B cell (primary cell): ENCODE measurements at regions not wholly inside any gene's neighbourhood (a gene's known extent, or its start where the extent isn't known, plus 50 kb on each side); places are given as distances from the start of the nearest gene placed in this dataset.

ENCODE experiments used
- ATAC-seq: fragments of 200-7000 bp; cut with Tn5 transposase; one replicate; pipeline ENCODE4 v1.10.0; 2021; ENCODE audit warnings: low read depth, mild to moderate bottlenecking, moderate number of reproducible peaks, moderate library complexity
- CTCF ChIA-PET: fragments of 350-600 bp; sonication (Branson Sonifier 250); formaldehyde crosslinking; loops from one replicate; lab custom pipeline; 2021; ENCODE audit warnings: antibody characterized with exemption, inconsistent platforms; lab: Charles Lee
- POLR2A ChIA-PET: fragments of 350-600 bp; sonication (Branson Sonifier 250); formaldehyde crosslinking; loops from one replicate; lab custom pipeline; 2021; ENCODE audit warnings: antibody characterized with exemption; lab: Charles Lee
- DNase-seq: peaks from one replicate; pipeline ENCODE4 v3.0.0; 2013
- H2AFZ ChIP-seq: 2 replicates; pipeline ENCODE4 v1.6.1; 2012; ENCODE audit warnings: mild to moderate bottlenecking, low read depth, low read length; ENCODE audit not compliant: insufficient read depth, poor library complexity, severe bottlenecking
- H3K27ac ChIP-seq, 2 donors: 1 replicate in 1 of 2; 2 replicates in 1 of 2; pipeline ENCODE4 v1.5.1; 2012 to 2013; ENCODE audit warnings: low read length in 2 of 2, mild to moderate bottlenecking in 2 of 2, moderate library complexity in 1 of 2
- H3K27me3 ChIP-seq, 4 experiments: fragments of 200-600 bp in 1 of 4; sonication (generic) in 1 of 4; replicated peaks in 1 of 4; 1 replicate in 2 of 4; 2 replicates in 2 of 4; pipeline versions ENCODE4 v1.6.1 to v1.7.0; 2013 to 2016; ENCODE audit warnings: low read length in 3 of 4, mild to moderate bottlenecking in 2 of 4, mixed read lengths in 1 of 4, moderate library complexity in 1 of 4; ENCODE audit not compliant: insufficient read depth in 4 of 4, control insufficient read depth in 3 of 4; ENCODE audit errors: control extremely low read depth in 1 of 4
- H3K36me3 ChIP-seq, 2 experiments: replicated peaks in 1 of 2; 1 replicate in 1 of 2; 2 replicates in 1 of 2; pipeline versions ENCODE4 v1.6.1 to v1.7.1; 2013; ENCODE audit warnings: low read length in 1 of 2; ENCODE audit not compliant: insufficient read depth in 2 of 2, control insufficient read depth in 1 of 2; ENCODE audit errors: control extremely low read depth in 1 of 2, extremely low read depth in 1 of 2
- H3K4me1 ChIP-seq, 2 donors: fragments of 200-600 bp in 1 of 2; sonication (generic) in 1 of 2; 1 replicate in 1 of 2; 2 replicates in 1 of 2; pipeline versions ENCODE4 v1.5.1 to v1.6.1; 2013 to 2017; ENCODE audit warnings: low read length in 2 of 2; ENCODE audit not compliant: control insufficient read depth in 2 of 2, insufficient read depth in 2 of 2
- H3K4me2 ChIP-seq: replicated peaks from 2 replicates; pipeline ENCODE3; 2012; ENCODE audit warnings: mild to moderate bottlenecking, low read depth, low read length; ENCODE audit not compliant: poor library complexity, severe bottlenecking
- H3K4me3 ChIP-seq, 5 experiments: fragments of 200-600 bp in 1 of 5; sonication (generic) in 1 of 5; 1 replicate in 3 of 5; 2 replicates in 2 of 5; pipeline versions ENCODE4 v1.5.1 to v1.7.0; 2011 to 2016; ENCODE audit warnings: low read length in 4 of 5, mild to moderate bottlenecking in 4 of 5, low read depth in 2 of 5, control low read depth in 1 of 5, moderate library complexity in 1 of 5; ENCODE audit not compliant: insufficient read depth in 1 of 5; ENCODE audit errors: control extremely low read depth in 1 of 5, extremely low read depth in 1 of 5
- H3K79me2 ChIP-seq: fragments of 200-600 bp; sonication (generic); one replicate; pipeline ENCODE4 v1.6.0; 2016; ENCODE audit warnings: low read length; ENCODE audit not compliant: control insufficient read depth, insufficient read depth
- H3K9ac ChIP-seq: fragments of 200-600 bp; sonication (generic); 2 replicates; pipeline ENCODE4 v1.6.1; 2017; ENCODE audit warnings: mild to moderate bottlenecking, low read length, moderate library complexity
- H3K9me3 ChIP-seq, 3 donors: one replicate each; pipeline versions ENCODE4 v1.6.1 to v1.7.1; 2013; ENCODE audit warnings: low read length in 2 of 3; ENCODE audit not compliant: control insufficient read depth in 2 of 3, insufficient read depth in 1 of 3; ENCODE audit errors: control extremely low read depth in 1 of 3
- H4K20me1 ChIP-seq: 2 replicates; pipeline ENCODE4 v1.6.0; 2012; ENCODE audit warnings: mild to moderate bottlenecking, low read length; ENCODE audit not compliant: insufficient read depth, control insufficient read depth, poor library complexity, severe bottlenecking
- H3K27ac Mint-ChIP-seq: one replicate; pipeline ENCODE4 v1.8.0; 2021; ENCODE audit warnings: mixed read lengths
- H3K27me3 Mint-ChIP-seq: one replicate; pipeline ENCODE4 v1.8.0; 2021; ENCODE audit warnings: mixed read lengths
- H3K4me1 Mint-ChIP-seq: one replicate; pipeline ENCODE4 v1.8.0; 2021; ENCODE audit warnings: mixed read lengths
- H3K4me3 Mint-ChIP-seq: one replicate; pipeline ENCODE4 v1.8.0; 2021; ENCODE audit warnings: mixed read lengths
- H3K9me3 Mint-ChIP-seq: one replicate; pipeline ENCODE4 v1.8.0; 2022; ENCODE audit warnings: mixed read lengths; ENCODE audit not compliant: insufficient read depth
- CTCF ChIP-seq: fragments of 200-600 bp; IDR thresholded peaks from one replicate; pipeline ENCODE4 v1.8.0; 2022; ENCODE audit warnings: antibody characterized with exemption, mild to moderate bottlenecking
- EZH2 ChIP-seq: IDR thresholded peaks from 2 replicates; pipeline ENCODE4 v1.6.1; 2012; ENCODE audit warnings: borderline replicate concordance, low read depth, mild to moderate bottlenecking, moderate library complexity, low read length; ENCODE audit not compliant: insufficient read depth, poor library complexity, severe bottlenecking
- WGBS: methylation state at CpG from one replicate; pipeline ENCODE4 v1.1.5; 2013; ENCODE audit warnings: missing lambda C conversion rate; ENCODE audit not compliant: insufficient coverage; 5-methylcytosine and 5-hydroxymethylcytosine counted together
- intact Hi-C: fragments of 100-400 bp; cut with micrococcal nuclease; formaldehyde crosslinking; loops from one replicate; pipeline ENCODE4 v1.10.0; 2022

- ATAC-seq (no peak), DNase-seq (no peak)
- Histone ChIP-seq H3K27ac (no peak overlapping the region), H3K36me3 (no peaks in the 10 kb centered on the region), H3K4me1 (no peaks in the 10 kb centered on the region), H3K27me3 (no peaks in the 10 kb centered on the region), H3K4me2 (no peak overlapping the region), H2AFZ (no peak overlapping the region), H3K79me2 (no peaks in the 10 kb centered on the region), H3K4me3 (no peak overlapping the region), H3K9ac (no peak overlapping the region), H4K20me1 (no peaks in the 10 kb centered on the region), H3K9me3 (peaks cover 0 to 7% (median 0%) of the 10 kb centered on the region in 3 donors)
- WGBS: 83% methylated on average over 1 of the region's 4 CpGs
- ChIA-PET POLR2A (no interaction called here), CTCF (no interaction called here)
- intact Hi-C loops: no loop called here
- no peaks in the 10 kb centered on the region for H3K27me3 Mint-ChIP-seq
- no peaks in the 10 kb centered on the region for H3K9me3 Mint-ChIP-seq
- TF ChIP-seq CTCF: no peak
- TF ChIP-seq EZH2: no peak
- no peak overlapping the region for H3K4me3 Mint-ChIP-seq
- no peaks in the 10 kb centered on the region for H3K4me1 Mint-ChIP-seq
- H3K27ac Mint-ChIP-seq: no peak overlapping the region
Observed at GRCh38 chr7:108947526-108947925, 377.9 kb downstream of the DNAJB9 start.

GRCh38 chr7:108972004-108972403 is 402.3 kb downstream of the DNAJB9 start:
- no peaks in the 10 kb centered on the region for H3K27me3 Mint-ChIP-seq
- POLR2A ChIA-PET: no interaction called here

More at GRCh38 chr7:108972004-108972403, 402.3 kb downstream of the DNAJB9 start:
- Histone ChIP-seq H3K79me2 (no peaks in the 10 kb centered on the region), H3K27me3 (no peaks in the 10 kb centered on the region), H3K36me3 (no peaks in the 10 kb centered on the region), H2AFZ (no peak overlapping the region), H3K4me2 (no peak overlapping the region), H3K9ac (no peak overlapping the region), H3K4me3 (no peak overlapping the region), H3K4me1 (no peaks in the 10 kb centered on the region), H3K9me3 (no peaks in the 10 kb centered on the region), H3K27ac (no peak overlapping the region), H4K20me1 (no peaks in the 10 kb centered on the region)
- no peak for ATAC-seq
- TF ChIP-seq CTCF (no peak), EZH2 (no peak)
- CTCF ChIA-PET: no interaction called here
- Mint-ChIP-seq H3K4me1 (no peaks in the 10 kb centered on the region), H3K9me3 (no peaks in the 10 kb centered on the region), H3K27ac (no peak overlapping the region), H3K4me3 (no peak overlapping the region)
- WGBS: no CpG with 5 or more reads among the region's 2 CpGs
- DNase-seq: no peak
- intact Hi-C loops: no loop called here
